ENCODE measurements at regions not wholly inside any gene's neighbourhood (a gene's known extent, or its start where the extent isn't known, plus 50 kb on each side); places are given as distances from the start of the nearest gene placed in this dataset.

- Histone ChIP-seq H3K9ac (ENCODE audit: insufficient read depth in 1 of 2, low read depth in 2 of 2, low read length in 2 of 2) (no peak overlapping the region), H2AFZ (ENCODE audit: low read depth, low read length) (no peak overlapping the region), H3K9me3 (replicated peaks; ENCODE audit: control insufficient read depth, insufficient read depth, low read depth, low read length) (no peaks in the 10 kb centered on the region), H3K9me1 (ENCODE audit: control insufficient read depth, insufficient read depth, low read length) (no peaks in the 10 kb centered on the region), H3K4me3 (no peak overlapping the region), H3K36me3 (ENCODE audit: control insufficient read depth, insufficient read depth, low read length) (no peaks in the 10 kb centered on the region), H3K27me3 (ENCODE audit: control insufficient read depth in 2 of 2, insufficient read depth in 2 of 2, low read length in 2 of 2) (no peaks in the 10 kb centered on the region), H3K27ac (ENCODE audit: extremely low read depth, low read depth, low read length) (no peak overlapping the region), H4K20me1 (replicated peaks; ENCODE audit: control insufficient read depth, insufficient read depth, low read length) (no peaks in the 10 kb centered on the region), H3K4me1 (replicated peaks in 1 of 2; ENCODE audit: control insufficient read depth in 2 of 2, insufficient read depth in 2 of 2, low read length in 2 of 2) (no peaks in the 10 kb centered on the region), H3K79me2 (ENCODE audit: control insufficient read depth, insufficient read depth, low read length) (no peaks in the 10 kb centered on the region), H3K4me2 (ENCODE audit: insufficient read depth, low read length) (no peak overlapping the region)
- 0% methylated on average over 1 of the region's 1 CpG for WGBS (ENCODE audit: insufficient coverage, low coverage, missing lambda C conversion rate)
- BruUV-seq (replicated peaks) = no TSS peak
- TF ChIP-seq KLF10 (CRISPR knock-in tag; IDR thresholded peaks at IDR 0.05) (no peak), HNRNPK (IDR thresholded peaks at IDR 0.05; ENCODE audit: low read depth, low read length, poor library complexity, severe bottlenecking) (no peak), CTBP1 (IDR thresholded peaks at IDR 0.05; ENCODE audit: borderline replicate concordance) (no peak), ATF7 (IDR thresholded peaks at IDR 0.05) (no peak), ZNF77 (CRISPR knock-in tag; IDR thresholded peaks at IDR 0.05) (no peak), ZNF24 (IDR thresholded peaks at IDR 0.05) (no peak), ZNF324 (CRISPR knock-in tag; IDR thresholded peaks at IDR 0.05) (no peak), PHB (CRISPR knock-in tag; IDR thresholded peaks at IDR 0.05) (no peak), ZNF140 (CRISPR knock-in tag; IDR thresholded peaks at IDR 0.05) (no peak), REST (IDR thresholded peaks at IDR 0.05; ENCODE audit: borderline replicate concordance) (no peak), REST (CRISPR knock-in tag; IDR thresholded peaks at IDR 0.05; ENCODE audit: low read depth) (no peak)
- intact Hi-C loops (cut with micrococcal nuclease) (no loop called here), in situ Hi-C loops (cut with MboI) (no loop called here)
- POLR2A ChIA-PET = no interaction called here
- CTCF ChIA-PET (ENCODE audit: low intra/inter-chr PET ratio) = no interaction called here
- no peak for FAIRE-seq
- ATAC-seq = no peak
- no peak for DNase-seq (ENCODE audit: extremely low read depth in 1 of 4, low spot score in 3 of 4)
Measured at GRCh38 chr12:81988362-81988761, 229.2 kb upstream of the PPFIA2 start.

Measured in K562 (cell line).